Activated naive CD4-positive, alpha-beta T cell treated with anti-CD3 and anti-CD28 coated beads for 36 hours (primary cell): ENCODE measurements at regions not wholly inside any gene's neighbourhood (a gene's known extent, or its start where the extent isn't known, plus 50 kb on each side); places are given as distances from the start of the nearest gene placed in this dataset.
"Not testable (repeated sequence)": the region's sequence is repeated elsewhere in the genome, so short reads cannot be mapped to it uniquely, and the experiment has no call there.

Experiments used
- CTCF ChIA-PET: fragments of 350-600 bp; sonication (Branson Sonifier 250); formaldehyde crosslinking; loops from one replicate; lab custom pipeline; 2021; ENCODE audit warnings: antibody characterized with exemption; lab: Charles Lee
- DNase-seq: peaks from one replicate; pipeline ENCODE4 v3.0.0-alpha.2; 2020
- H3K27ac Mint-ChIP-seq: one replicate; pipeline ENCODE4 v1.8.0; 2021; ENCODE audit warnings: mild to moderate bottlenecking, mixed read lengths
- H3K27me3 Mint-ChIP-seq: one replicate; pipeline ENCODE4 v1.8.0; 2021; ENCODE audit warnings: low read depth, mixed read lengths
- H3K36me3 Mint-ChIP-seq: one replicate; pipeline ENCODE4 v1.8.0; 2021; ENCODE audit warnings: low read depth, mixed read lengths
- H3K4me1 Mint-ChIP-seq: one replicate; pipeline ENCODE4 v1.8.0; 2021; ENCODE audit warnings: low read depth, mixed read lengths
- H3K4me3 Mint-ChIP-seq: one replicate; pipeline ENCODE4 v1.8.0; 2021; ENCODE audit warnings: mild to moderate bottlenecking, moderate library complexity, mixed read lengths
- H3K9me3 Mint-ChIP-seq: one replicate; pipeline ENCODE4 v1.8.0; 2021; ENCODE audit warnings: mixed read lengths
- intact Hi-C: fragments of 100-400 bp; cut with micrococcal nuclease; formaldehyde crosslinking; loops from one replicate; pipeline ENCODE4 v1.15.1; 2023

DNA sequence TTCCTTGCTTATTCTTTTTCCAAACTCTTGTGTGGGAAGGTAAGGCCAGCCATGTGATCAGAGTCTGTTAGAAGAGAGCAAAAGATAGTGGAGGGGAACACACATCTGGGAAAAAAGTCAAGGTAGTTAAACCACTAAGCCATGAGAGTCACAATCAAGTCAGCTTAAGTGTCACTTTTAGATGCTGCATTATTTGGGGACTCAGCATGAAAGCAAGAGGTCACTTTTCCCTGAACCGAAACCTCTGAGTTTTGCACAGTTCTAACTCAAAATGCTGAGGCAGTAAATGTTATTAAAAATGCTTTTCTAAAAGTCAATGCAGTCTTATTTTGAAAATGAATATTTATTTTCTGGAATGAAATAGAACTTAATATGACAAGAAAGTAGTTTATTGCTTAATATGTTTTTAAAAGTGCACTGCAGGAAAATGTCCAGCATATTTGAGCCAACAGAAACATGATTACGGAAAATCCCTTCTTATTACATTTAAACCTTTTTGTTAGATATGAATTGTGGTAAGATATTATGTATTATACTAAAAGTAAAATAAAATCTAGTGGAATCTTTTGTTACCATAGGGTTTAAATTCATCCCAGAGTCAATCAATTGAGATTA is 69.3 kb downstream of the RBM11 start:
- CTCF ChIA-PET, result no interaction called here
- Mint-ChIP-seq H3K9me3 (no peaks in the 10 kb centered on the region), H3K27me3 (peaks cover 6% of the 10 kb centered on the region), H3K36me3 (no peaks in the 10 kb centered on the region), H3K4me3 (no peak overlapping the region), H3K27ac (no peak overlapping the region), H3K4me1 (no peaks in the 10 kb centered on the region)
- intact Hi-C loops, result no loop called here
- no peak for DNase-seq

DNA sequence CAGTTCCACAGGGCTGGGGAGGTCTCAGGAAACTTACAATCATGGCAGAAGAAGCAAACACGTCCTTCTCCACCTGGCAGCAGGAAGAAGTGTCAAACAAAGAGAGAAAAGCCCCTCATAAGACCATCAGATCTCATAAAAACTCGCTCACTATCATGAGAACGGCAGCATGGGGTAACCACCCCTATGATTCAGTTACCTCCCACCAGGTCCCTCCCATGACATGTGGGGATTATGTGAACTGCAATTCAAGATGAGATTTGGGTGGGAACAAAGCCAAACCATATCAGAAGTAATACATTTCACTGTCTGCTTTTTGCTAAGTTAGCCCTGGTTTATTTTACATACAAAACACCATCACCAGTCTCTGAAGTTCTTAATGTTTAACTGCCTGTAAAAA is 68.5 kb downstream of the RBM11 start:
- no peaks in the 10 kb centered on the region for H3K9me3 Mint-ChIP-seq
- no peak for DNase-seq
- H3K27me3 Mint-ChIP-seq, result peaks cover 6% of the 10 kb centered on the region
- H3K27ac Mint-ChIP-seq, result no peak overlapping the region
- intact Hi-C loops, result no loop called here
- no peaks in the 10 kb centered on the region for H3K4me1 Mint-ChIP-seq
- CTCF ChIA-PET, result no interaction called here
- no peaks in the 10 kb centered on the region for H3K36me3 Mint-ChIP-seq
- H3K4me3 Mint-ChIP-seq, result no peak overlapping the region

DNA sequence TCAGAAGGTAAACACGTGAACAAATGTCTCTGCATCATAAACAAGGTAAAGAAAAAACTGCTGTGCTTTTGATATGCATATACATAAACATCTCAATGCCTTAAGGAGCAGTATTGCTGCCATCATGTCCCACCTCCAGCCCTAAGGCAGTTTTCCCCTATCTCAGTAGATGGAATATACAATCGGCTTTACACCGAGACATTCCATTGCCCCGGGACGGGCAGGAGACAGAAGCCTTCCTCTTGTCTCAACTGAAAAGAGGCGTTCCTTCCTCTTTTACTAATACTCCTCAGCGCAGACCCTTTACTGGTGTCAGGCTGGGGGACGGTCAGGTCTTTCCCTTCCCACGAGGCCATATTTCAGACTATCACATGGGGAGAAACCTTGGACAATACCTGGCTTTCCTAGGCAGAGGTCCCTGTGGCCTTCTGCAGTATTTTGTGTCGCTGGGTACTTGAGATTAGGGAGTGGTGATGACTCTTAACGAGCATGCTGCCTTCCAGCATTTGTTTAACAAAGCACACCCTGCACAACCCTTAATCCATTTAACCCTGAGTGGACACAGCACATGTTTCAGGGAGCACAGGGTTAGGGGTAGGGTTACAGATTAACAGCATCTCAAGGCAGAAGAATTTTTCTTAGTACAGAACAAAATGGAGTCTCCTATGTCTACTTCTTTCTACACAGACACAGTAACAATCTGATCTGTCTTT is 65.4 kb downstream of the RBM11 start:
- CTCF ChIA-PET, DNase-seq, H3K4me3 Mint-ChIP-seq, H3K27ac Mint-ChIP-seq, intact Hi-C loops, H3K4me1 Mint-ChIP-seq, H3K27me3 Mint-ChIP-seq, H3K36me3 Mint-ChIP-seq, H3K9me3 Mint-ChIP-seq: not testable (repeated sequence)
